Keratinocyte (primary cell): ENCODE measurements at regions not wholly inside any gene's neighbourhood (a gene's known extent, or its start where the extent isn't known, plus 50 kb on each side); places are given as distances from the start of the nearest gene placed in this dataset.

Experiments
- CTCF ChIP-seq, 3 experiments: IDR thresholded peaks in 1 of 3; conservative IDR thresholded peaks in 1 of 3; optimal IDR thresholded peaks in 1 of 3; 2 replicates in 2 of 3; 3 replicates in 1 of 3; pipeline versions ENCODE3 to v1.5.1; 2011; ENCODE audit warnings: low read length in 3 of 3, mild to moderate bottlenecking in 3 of 3, moderate library complexity in 2 of 3, control low read depth in 1 of 3, inconsistent platforms in 1 of 3; ENCODE audit not compliant: insufficient read depth in 2 of 3; ENCODE audit errors: extremely low read depth in 1 of 3
- EZH2 ChIP-seq: IDR thresholded peaks from one replicate; pipeline ENCODE4 v1.6.1; 2012; ENCODE audit warnings: inconsistent platforms, mild to moderate bottlenecking, low read length, moderate library complexity

GRCh38 chr4:157806184-157806583 lies 366.6 kb downstream of the GASK1B start:
- TF ChIP-seq CTCF (optimal IDR thresholded peaks at IDR 0.05 in 1 of 3, IDR thresholded peaks at IDR 0.05 in 1 of 3, conservative IDR thresholded peaks at IDR 0.05 in 1 of 3; ENCODE audit: extremely low read depth in 1 of 3, insufficient read depth in 2 of 3, low read length in 3 of 3) (no peak), EZH2 (no peak)
